DND-41 (cell line): ENCODE measurements at regions not wholly inside any gene's neighbourhood (a gene's known extent, or its start where the extent isn't known, plus 50 kb on each side); places are given as distances from the start of the nearest gene placed in this dataset.

ENCODE experiments used
- ATAC-seq: fragments of 200-7000 bp; cut with Tn5 transposase; 3 replicates; pipeline ENCODE4 v1.9.1; 2021; ENCODE audit warnings: low read depth; ENCODE audit not compliant: insufficient read depth
- DNase-seq: peaks from one replicate; pipeline ENCODE4 v3.0.0-alpha.2; 2020
- H2AFZ ChIP-seq: 2 replicates; pipeline ENCODE4 v1.6.0; 2012; ENCODE audit warnings: low read depth, low read length
- H3K27ac ChIP-seq: 2 replicates; pipeline ENCODE4 v1.5.1; 2012; ENCODE audit warnings: low read length, inconsistent platforms
- H3K27me3 ChIP-seq: fragments of 200-600 bp; sonication (generic); 2 replicates; pipeline ENCODE4 v1.6.0; 2012; ENCODE audit warnings: low read length, mild to moderate bottlenecking, inconsistent platforms; ENCODE audit not compliant: insufficient read depth, poor library complexity
- H3K36me3 ChIP-seq: 2 replicates; pipeline ENCODE4 v1.5.1; 2012; ENCODE audit warnings: low read length, inconsistent platforms; ENCODE audit not compliant: insufficient read depth
- H3K4me1 ChIP-seq: 2 replicates; pipeline ENCODE4 v1.5.1; 2012; ENCODE audit warnings: mild to moderate bottlenecking, low read length; ENCODE audit not compliant: insufficient read depth
- H3K4me2 ChIP-seq: 2 replicates; pipeline ENCODE4 v1.6.0; 2012; ENCODE audit warnings: mild to moderate bottlenecking, moderate library complexity, low read length, inconsistent platforms; ENCODE audit not compliant: insufficient read depth
- H3K4me3 ChIP-seq, 2 experiments: fragments of 200-600 bp in 1 of 2; shearing (Covaris generic) in 1 of 2; 2 replicates each; pipeline ENCODE4 v1.5.1; 2012 to 2016; ENCODE audit warnings: inconsistent platforms in 2 of 2, low read length in 2 of 2, mild to moderate bottlenecking in 2 of 2, low read depth in 1 of 2, moderate library complexity in 1 of 2
- H3K79me2 ChIP-seq: 2 replicates; pipeline ENCODE4 v1.6.0; 2012; ENCODE audit warnings: low read length, inconsistent platforms; ENCODE audit not compliant: insufficient read depth
- H3K9ac ChIP-seq: 2 replicates; pipeline ENCODE4 v1.6.0; 2012; ENCODE audit warnings: low read depth, mild to moderate bottlenecking, inconsistent platforms, low read length, moderate library complexity
- H3K9me3 ChIP-seq: 2 replicates; pipeline ENCODE4 v1.5.1; 2012; ENCODE audit warnings: low read length, moderate library complexity, mild to moderate bottlenecking, inconsistent platforms; ENCODE audit not compliant: insufficient read depth, severe bottlenecking
- H4K20me1 ChIP-seq: 2 replicates; pipeline ENCODE4 v1.6.0; 2012; ENCODE audit warnings: low read length; ENCODE audit not compliant: insufficient read depth
- CTCF ChIP-seq: IDR thresholded peaks from 2 replicates; pipeline ENCODE4 v1.5.1; 2012; ENCODE audit warnings: borderline replicate concordance, low read length, moderate library complexity, mild to moderate bottlenecking; ENCODE audit not compliant: poor library complexity, severe bottlenecking; ENCODE audit errors: extremely low read depth
- EZH2 ChIP-seq: IDR thresholded peaks from 3 replicates; pipeline ENCODE4 v1.6.1; 2012; ENCODE audit warnings: borderline replicate concordance, low read depth, mild to moderate bottlenecking, moderate library complexity, low read length, inconsistent platforms; ENCODE audit not compliant: severe bottlenecking

- H4K20me1 ChIP-seq: no peaks in the 10 kb centered on the region
- no peak overlapping the region for H3K27ac ChIP-seq
- no peak overlapping the region for H3K4me2 ChIP-seq
- no peaks in the 10 kb centered on the region for H3K27me3 ChIP-seq
- TF ChIP-seq CTCF: no peak
- no peak for TF ChIP-seq EZH2
- no peaks in the 10 kb centered on the region for H3K36me3 ChIP-seq
- DNase-seq (no peak), ATAC-seq (no peak)
- H3K79me2 ChIP-seq: no peaks in the 10 kb centered on the region
- no peak overlapping the region for H3K4me3 ChIP-seq
- H3K4me1 ChIP-seq: no peaks in the 10 kb centered on the region
- no peaks in the 10 kb centered on the region for H3K9me3 ChIP-seq
- H3K9ac ChIP-seq: no peak overlapping the region
- no peak overlapping the region for H2AFZ ChIP-seq
Measured at GRCh38 chr14:25628390-25628789, 578.4 kb upstream of the STXBP6 start.

GRCh38 chr14:25626986-25627385 lies 577.0 kb upstream of the STXBP6 start:
- no peak for ATAC-seq
- H3K27me3 ChIP-seq: no peaks in the 10 kb centered on the region
- H3K9me3 ChIP-seq: no peaks in the 10 kb centered on the region
- no peak overlapping the region for H3K4me2 ChIP-seq
- H3K4me1 ChIP-seq: no peaks in the 10 kb centered on the region
- no peak for DNase-seq
- no peak overlapping the region for H3K4me3 ChIP-seq
- H4K20me1 ChIP-seq: no peaks in the 10 kb centered on the region
- H2AFZ ChIP-seq: no peak overlapping the region
- no peaks in the 10 kb centered on the region for H3K36me3 ChIP-seq
- TF ChIP-seq CTCF (no peak), EZH2 (no peak)
- no peak overlapping the region for H3K9ac ChIP-seq
- no peak overlapping the region for H3K27ac ChIP-seq
- H3K79me2 ChIP-seq: no peaks in the 10 kb centered on the region

GRCh38 chr14:25622763-25623162 lies 572.8 kb upstream of the STXBP6 start:
- TF ChIP-seq EZH2 (no peak), CTCF (no peak)
- no peak overlapping the region for H3K9ac ChIP-seq
- H3K79me2 ChIP-seq: no peaks in the 10 kb centered on the region
- H3K27ac ChIP-seq: no peak overlapping the region
- H3K4me2 ChIP-seq: no peak overlapping the region
- no peaks in the 10 kb centered on the region for H3K36me3 ChIP-seq
- ATAC-seq: no peak
- H3K9me3 ChIP-seq: peaks cover 2% of the 10 kb centered on the region
- H3K4me3 ChIP-seq: no peak overlapping the region
- DNase-seq: no peak
- no peaks in the 10 kb centered on the region for H3K4me1 ChIP-seq
- H3K27me3 ChIP-seq: no peaks in the 10 kb centered on the region
- H4K20me1 ChIP-seq: no peaks in the 10 kb centered on the region
- no peak overlapping the region for H2AFZ ChIP-seq

- no peak for TF ChIP-seq CTCF
- TF ChIP-seq EZH2: no peak
- no peak overlapping the region for H3K27ac ChIP-seq
- no peak overlapping the region for H3K4me2 ChIP-seq
- H3K9ac ChIP-seq: no peak overlapping the region
- no peak overlapping the region for H2AFZ ChIP-seq
- H3K79me2 ChIP-seq: no peaks in the 10 kb centered on the region
- no peaks in the 10 kb centered on the region for H3K36me3 ChIP-seq
- peaks cover 8% of the 10 kb centered on the region for H3K9me3 ChIP-seq
- ATAC-seq (no peak), DNase-seq (no peak)
- no peaks in the 10 kb centered on the region for H3K27me3 ChIP-seq
- no peaks in the 10 kb centered on the region for H4K20me1 ChIP-seq
- H3K4me3 ChIP-seq: no peak overlapping the region
- no peaks in the 10 kb centered on the region for H3K4me1 ChIP-seq
Measured at GRCh38 chr14:25620515-25620914, 570.6 kb upstream of the STXBP6 start.
